PC-9 (cell line): ENCODE measurements at regions not wholly inside any gene's neighbourhood (a gene's known extent, or its start where the extent isn't known, plus 50 kb on each side); places are given as distances from the start of the nearest gene placed in this dataset.

ENCODE experiments used
- BruUV-seq: library from RNA; stranded (reverse); fragments of 400-500 nt; replicated peaks from 2 replicates; lab custom pipeline; 2021; lab: Mats Ljungman, UMichigan
- CTCF ChIA-PET: fragments of 300-600 bp; sonication (Branson Sonifier 250); formaldehyde crosslinking; loops from one replicate; lab custom pipeline; 2022; ENCODE audit warnings: antibody characterized with exemption; lab: Charles Lee
- POLR2A ChIA-PET: fragments of 300-600 bp; sonication (Branson Sonifier 250); formaldehyde crosslinking; loops from one replicate; lab custom pipeline; 2022; ENCODE audit warnings: antibody characterized with exemption; ENCODE audit not compliant: unreplicated experiment; lab: Charles Lee
- DNase-seq, 2 experiments: peaks; one replicate each; pipeline versions ENCODE4 v3.0.0 to v3.0.0-alpha.2; 2015 to 2022; ENCODE audit warnings: mixed read lengths in 1 of 2
- H2AFZ ChIP-seq: fragments of 200-600 bp; sonication (generic); 2 replicates; pipeline ENCODE4 v1.8.1; 2017; ENCODE audit warnings: antibody characterized with exemption
- H3F3A ChIP-seq: fragments of 200-600 bp; sonication (generic); 2 replicates; pipeline ENCODE4 v1.8.1; 2017; ENCODE audit warnings: antibody characterized with exemption, mild to moderate bottlenecking, low read depth; ENCODE audit not compliant: insufficient read depth
- H3K27ac ChIP-seq: fragments of 200-600 bp; sonication (generic); 2 replicates; pipeline ENCODE4 v1.6.1; 2016; ENCODE audit warnings: mixed run types
- H3K27me3 ChIP-seq: fragments of 200-600 bp; sonication (generic); 2 replicates; pipeline ENCODE4 v1.6.1; 2016; ENCODE audit warnings: low read depth, mixed run types; ENCODE audit not compliant: insufficient read depth
- H3K36me3 ChIP-seq: fragments of 200-600 bp; sonication (generic); 2 replicates; pipeline ENCODE4 v1.6.1; 2016; ENCODE audit warnings: low read depth, mixed run types
- H3K4me1 ChIP-seq: fragments of 200-600 bp; sonication (generic); replicated peaks from 2 replicates; pipeline ENCODE4 v1.6.1; 2016; ENCODE audit warnings: mixed run types; ENCODE audit not compliant: insufficient read depth
- H3K4me2 ChIP-seq: fragments of 200-600 bp; sonication (generic); 2 replicates; pipeline ENCODE4 v1.6.1; 2017; ENCODE audit warnings: mixed run types
- H3K4me3 ChIP-seq: fragments of 200-600 bp; sonication (generic); 2 replicates; pipeline ENCODE4 v1.6.1; 2016; ENCODE audit warnings: mixed run types
- H3K79me2 ChIP-seq: fragments of 200-600 bp; sonication (generic); 2 replicates; pipeline ENCODE4 v1.6.1; 2017; ENCODE audit warnings: low read depth, mixed run types
- H3K9me2 ChIP-seq: fragments of 200-600 bp; sonication (generic); 2 replicates; pipeline ENCODE4 v1.8.1; 2017; ENCODE audit warnings: mild to moderate bottlenecking; ENCODE audit not compliant: insufficient read depth
- H3K9me3 ChIP-seq: fragments of 200-600 bp; sonication (generic); 2 replicates; pipeline ENCODE4 v1.8.1; 2016; ENCODE audit warnings: low read depth; ENCODE audit not compliant: insufficient read depth
- H4K20me1 ChIP-seq: fragments of 200-600 bp; sonication (generic); 2 replicates; pipeline ENCODE4 v1.8.1; 2017; ENCODE audit not compliant: insufficient read depth
- CTCF ChIP-seq: fragments of 200-600 bp; sonication (generic); conservative IDR thresholded peaks from 2 replicates; pipeline ENCODE4 v1.6.1; 2017; ENCODE audit warnings: mixed run types, antibody characterized with exemption, mild to moderate bottlenecking, moderate library complexity
- EZH2 ChIP-seq: fragments of 200-600 bp; sonication (generic); IDR thresholded peaks from 2 replicates; pipeline ENCODE4 v1.8.0; 2017; ENCODE audit warnings: antibody characterized with exemption, low read depth
- intact Hi-C: fragments of 100-400 bp; cut with micrococcal nuclease; formaldehyde crosslinking; loops from one replicate; pipeline ENCODE4 v1.10.0; 2022; ENCODE audit not compliant: unreplicated experiment

- Histone ChIP-seq H3K79me2 (no peaks in the 10 kb centered on the region), H3K9me3 (no peaks in the 10 kb centered on the region), H3K27ac (no peak overlapping the region), H3K27me3 (peaks cover 92% of the 10 kb centered on the region), H3K4me2 (no peak overlapping the region), H3K36me3 (no peaks in the 10 kb centered on the region), H3K4me1 (no peaks in the 10 kb centered on the region), H2AFZ (no peak overlapping the region), H4K20me1 (no peaks in the 10 kb centered on the region), H3F3A (no peaks in the 10 kb centered on the region), H3K9me2 (no peaks in the 10 kb centered on the region), H3K4me3 (no peak overlapping the region)
- TF ChIP-seq EZH2 (no peak), CTCF (no peak)
- DNase-seq, result no peak
- ChIA-PET CTCF (no interaction called here), POLR2A (no interaction called here)
- intact Hi-C loops, result no loop called here
- no TSS peak for BruUV-seq
Observed at GRCh38 chr6:168181876-168182275, 102.9 kb upstream of the FRMD1 start.

GRCh38 chr6:168181316-168181715 is 102.3 kb upstream of the FRMD1 start:
- TF ChIP-seq EZH2, result no peak
- TF ChIP-seq CTCF, result no peak
- intact Hi-C loops, result no loop called here
- Histone ChIP-seq H3K4me3 (no peak overlapping the region), H3K27ac (no peak overlapping the region), H3F3A (no peaks in the 10 kb centered on the region), H3K9me3 (no peaks in the 10 kb centered on the region), H3K4me1 (no peaks in the 10 kb centered on the region), H3K79me2 (no peaks in the 10 kb centered on the region), H3K36me3 (no peaks in the 10 kb centered on the region), H3K4me2 (no peak overlapping the region), H3K27me3 (peaks cover 92% of the 10 kb centered on the region), H3K9me2 (no peaks in the 10 kb centered on the region), H2AFZ (no peak overlapping the region), H4K20me1 (no peaks in the 10 kb centered on the region)
- CTCF ChIA-PET, result no interaction called here
- no TSS peak for BruUV-seq
- no peak for DNase-seq
- POLR2A ChIA-PET, result no interaction called here

- intact Hi-C loops, result no loop called here
- no peaks in the 10 kb centered on the region for H3K36me3 ChIP-seq
- no peak overlapping the region for H2AFZ ChIP-seq
- no peak overlapping the region for H3K27ac ChIP-seq
- no peak overlapping the region for H3K4me3 ChIP-seq
- peaks cover 99% of the 10 kb centered on the region for H3K27me3 ChIP-seq
- no peak overlapping the region for H3K4me2 ChIP-seq
- no peak for TF ChIP-seq EZH2
- TF ChIP-seq CTCF, result no peak
- CTCF ChIA-PET, result no interaction called here
- no TSS peak for BruUV-seq
- no peaks in the 10 kb centered on the region for H3K79me2 ChIP-seq
- POLR2A ChIA-PET, result no interaction called here
- H3K4me1 ChIP-seq, result no peaks in the 10 kb centered on the region
- no peaks in the 10 kb centered on the region for H3K9me2 ChIP-seq
- H4K20me1 ChIP-seq, result no peaks in the 10 kb centered on the region
- DNase-seq, result no peak
- no peaks in the 10 kb centered on the region for H3F3A ChIP-seq
- H3K9me3 ChIP-seq, result no peaks in the 10 kb centered on the region
Observed at GRCh38 chr6:168180548-168181011, 101.6 kb upstream of the FRMD1 start.
